ENCODE measurements at regions not wholly inside any gene's neighbourhood (a gene's known extent, or its start where the extent isn't known, plus 50 kb on each side); places are given as distances from the start of the nearest gene placed in this dataset.

DNA sequence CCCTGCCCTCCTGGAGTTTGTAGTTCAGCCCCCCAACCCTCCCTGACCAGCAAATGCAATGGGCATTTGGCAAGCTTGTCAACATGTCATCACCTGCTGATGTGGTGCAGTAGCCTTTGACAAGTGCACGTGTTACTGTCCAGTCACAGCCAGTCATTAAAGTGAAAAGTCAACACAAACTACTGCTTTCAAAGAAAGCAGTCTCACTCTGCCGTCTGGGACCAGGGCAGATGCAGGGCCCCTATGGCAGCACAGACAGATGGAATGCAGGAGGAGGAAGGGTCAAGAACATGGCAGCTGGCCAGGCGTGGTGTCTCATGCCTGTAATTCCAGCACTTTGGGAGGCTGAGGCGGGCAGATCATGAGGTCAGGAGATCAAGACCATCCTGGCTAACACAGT, 222.4 kb upstream of the OSR1 start:
- in situ Hi-C loops (cut with HindIII; ENCODE audit: low pct_unique_long_range_greater_than_20kb, low sequenced_read_pairs) = no loop called here
- POLR2A ChIA-PET = no interaction called here

DNA sequence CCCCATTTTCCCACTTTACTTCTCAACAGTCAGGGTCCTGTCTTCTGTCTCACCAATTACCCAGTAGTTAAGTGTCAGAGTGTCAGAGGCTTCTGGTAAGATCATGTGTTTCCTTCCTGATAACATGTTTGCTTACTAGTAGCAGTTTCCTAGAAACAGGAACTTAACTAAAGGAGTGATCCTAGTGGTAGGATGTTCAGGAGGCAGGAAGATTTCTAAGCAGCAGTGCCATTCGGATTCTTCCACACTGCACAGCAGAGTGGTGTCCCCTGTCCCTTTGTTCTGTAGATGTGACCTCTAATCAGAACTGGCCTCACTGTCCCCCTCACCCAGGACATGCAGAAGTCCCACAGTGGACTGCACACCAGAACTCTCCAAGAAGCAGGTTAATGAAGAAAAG, 221.8 kb upstream of the OSR1 start:
- in situ Hi-C loops (cut with HindIII; ENCODE audit: low pct_unique_long_range_greater_than_20kb, low sequenced_read_pairs) = no loop called here

More for the DNA sequence above, 222.4 kb upstream of the OSR1 start:
- no TSS peak for BruUV-seq (replicated peaks)
- Histone ChIP-seq H3K4me1 (ENCODE audit: control insufficient read depth, insufficient read depth, low read length) (no peaks in the 10 kb centered on the region), H3K27me3 (ENCODE audit: control insufficient read depth, insufficient read depth, low read length) (no peaks in the 10 kb centered on the region), H3K4me3 (ENCODE audit: low read depth in 2 of 2, low read length in 2 of 2) (no peak overlapping the region), H3K9me3 (ENCODE audit: control insufficient read depth, insufficient read depth, low read depth, low read length) (no peaks in the 10 kb centered on the region), H3K27ac (ENCODE audit: low read length) (no peak overlapping the region), H3K36me3 (ENCODE audit: control insufficient read depth, insufficient read depth, low read length) (no peaks in the 10 kb centered on the region)
- CTCF ChIA-PET = no interaction called here
- intact Hi-C loops (cut with micrococcal nuclease; ENCODE audit: unreplicated experiment) = no loop called here
- TF ChIP-seq, protein P1, sequence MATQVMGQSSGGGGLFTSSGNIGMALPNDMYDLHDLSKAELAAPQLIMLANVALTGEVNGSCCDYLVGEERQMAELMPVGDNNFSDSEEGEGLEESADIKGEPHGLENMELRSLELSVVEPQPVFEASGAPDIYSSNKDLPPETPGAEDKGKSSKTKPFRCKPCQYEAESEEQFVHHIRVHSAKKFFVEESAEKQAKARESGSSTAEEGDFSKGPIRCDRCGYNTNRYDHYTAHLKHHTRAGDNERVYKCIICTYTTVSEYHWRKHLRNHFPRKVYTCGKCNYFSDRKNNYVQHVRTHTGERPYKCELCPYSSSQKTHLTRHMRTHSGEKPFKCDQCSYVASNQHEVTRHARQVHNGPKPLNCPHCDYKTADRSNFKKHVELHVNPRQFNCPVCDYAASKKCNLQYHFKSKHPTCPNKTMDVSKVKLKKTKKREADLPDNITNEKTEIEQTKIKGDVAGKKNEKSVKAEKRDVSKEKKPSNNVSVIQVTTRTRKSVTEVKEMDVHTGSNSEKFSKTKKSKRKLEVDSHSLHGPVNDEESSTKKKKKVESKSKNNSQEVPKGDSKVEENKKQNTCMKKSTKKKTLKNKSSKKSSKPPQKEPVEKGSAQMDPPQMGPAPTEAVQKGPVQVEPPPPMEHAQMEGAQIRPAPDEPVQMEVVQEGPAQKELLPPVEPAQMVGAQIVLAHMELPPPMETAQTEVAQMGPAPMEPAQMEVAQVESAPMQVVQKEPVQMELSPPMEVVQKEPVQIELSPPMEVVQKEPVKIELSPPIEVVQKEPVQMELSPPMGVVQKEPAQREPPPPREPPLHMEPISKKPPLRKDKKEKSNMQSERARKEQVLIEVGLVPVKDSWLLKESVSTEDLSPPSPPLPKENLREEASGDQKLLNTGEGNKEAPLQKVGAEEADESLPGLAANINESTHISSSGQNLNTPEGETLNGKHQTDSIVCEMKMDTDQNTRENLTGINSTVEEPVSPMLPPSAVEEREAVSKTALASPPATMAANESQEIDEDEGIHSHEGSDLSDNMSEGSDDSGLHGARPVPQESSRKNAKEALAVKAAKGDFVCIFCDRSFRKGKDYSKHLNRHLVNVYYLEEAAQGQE (IDR thresholded peaks at IDR 0.05; ENCODE audit: insufficient read depth in 1 of 2, low read depth in 2 of 2, low read length in 1 of 2) = no peak
- TF ChIP-seq SIN3A (IDR thresholded peaks at IDR 0.05; ENCODE audit: borderline replicate concordance, insufficient read depth, low read depth, low read length) (no peak), TCF7L2 (IDR thresholded peaks at IDR 0.05; ENCODE audit: low read depth, low read length) (no peak), POLR2AphosphoS5 (IDR thresholded peaks at IDR 0.05; ENCODE audit: low read depth, low read length) (no peak)
- TF ChIP-seq, protein P2, sequence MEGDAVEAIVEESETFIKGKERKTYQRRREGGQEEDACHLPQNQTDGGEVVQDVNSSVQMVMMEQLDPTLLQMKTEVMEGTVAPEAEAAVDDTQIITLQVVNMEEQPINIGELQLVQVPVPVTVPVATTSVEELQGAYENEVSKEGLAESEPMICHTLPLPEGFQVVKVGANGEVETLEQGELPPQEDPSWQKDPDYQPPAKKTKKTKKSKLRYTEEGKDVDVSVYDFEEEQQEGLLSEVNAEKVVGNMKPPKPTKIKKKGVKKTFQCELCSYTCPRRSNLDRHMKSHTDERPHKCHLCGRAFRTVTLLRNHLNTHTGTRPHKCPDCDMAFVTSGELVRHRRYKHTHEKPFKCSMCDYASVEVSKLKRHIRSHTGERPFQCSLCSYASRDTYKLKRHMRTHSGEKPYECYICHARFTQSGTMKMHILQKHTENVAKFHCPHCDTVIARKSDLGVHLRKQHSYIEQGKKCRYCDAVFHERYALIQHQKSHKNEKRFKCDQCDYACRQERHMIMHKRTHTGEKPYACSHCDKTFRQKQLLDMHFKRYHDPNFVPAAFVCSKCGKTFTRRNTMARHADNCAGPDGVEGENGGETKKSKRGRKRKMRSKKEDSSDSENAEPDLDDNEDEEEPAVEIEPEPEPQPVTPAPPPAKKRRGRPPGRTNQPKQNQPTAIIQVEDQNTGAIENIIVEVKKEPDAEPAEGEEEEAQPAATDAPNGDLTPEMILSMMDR (IDR thresholded peaks at IDR 0.05) = no peak
- DNase-seq (ENCODE audit: low read depth, low spot score) (no peak), ATAC-seq (no peak)

More for the DNA sequence above, 221.8 kb upstream of the OSR1 start:
- H3K36me3 ChIP-seq (ENCODE audit: control insufficient read depth, insufficient read depth, low read length) = no peaks in the 10 kb centered on the region
- POLR2A ChIA-PET = no interaction called here
- no peak overlapping the region for H3K4me3 ChIP-seq (ENCODE audit: low read depth in 2 of 2, low read length in 2 of 2)
- intact Hi-C loops (cut with micrococcal nuclease; ENCODE audit: unreplicated experiment) = no loop called here
- H3K27ac ChIP-seq (ENCODE audit: low read length) = no peak overlapping the region
- no peak for ATAC-seq
- no TSS peak for BruUV-seq (replicated peaks)
- CTCF ChIA-PET = no interaction called here
- no peaks in the 10 kb centered on the region for H3K4me1 ChIP-seq (ENCODE audit: control insufficient read depth, insufficient read depth, low read length)
- TF ChIP-seq, protein P2 (IDR thresholded peaks at IDR 0.05) = no peak
- TF ChIP-seq POLR2AphosphoS5 (IDR thresholded peaks at IDR 0.05; ENCODE audit: low read depth, low read length) (no peak), TCF7L2 (IDR thresholded peaks at IDR 0.05; ENCODE audit: low read depth, low read length) (no peak), SIN3A (IDR thresholded peaks at IDR 0.05; ENCODE audit: borderline replicate concordance, insufficient read depth, low read depth, low read length) (no peak)
- TF ChIP-seq, protein P1 (IDR thresholded peaks at IDR 0.05; ENCODE audit: insufficient read depth in 1 of 2, low read depth in 2 of 2, low read length in 1 of 2) = no peak
- no peaks in the 10 kb centered on the region for H3K9me3 ChIP-seq (ENCODE audit: control insufficient read depth, insufficient read depth, low read depth, low read length)
- H3K27me3 ChIP-seq (ENCODE audit: control insufficient read depth, insufficient read depth, low read length) = no peaks in the 10 kb centered on the region
- DNase-seq (ENCODE audit: low read depth, low spot score) = no peak
